Stimulated activated CD8-positive, alpha-beta memory T cell treated with anti-CD3 and anti-CD28 coated beads, Interleukin-7, amount 100 ng/mL, for 48 hours (primary cell): ENCODE measurements at regions not wholly inside any gene's neighbourhood (a gene's known extent, or its start where the extent isn't known, plus 50 kb on each side); places are given as distances from the start of the nearest gene placed in this dataset.
"Not testable (repeated sequence)": the region's sequence is repeated elsewhere in the genome, so short reads cannot be mapped to it uniquely, and the experiment has no call there.

ENCODE experiments used
- DNase-seq, 2 donors: peaks; one replicate each; pipeline ENCODE4 v3.0.0-alpha.2; 2020; ENCODE audit warnings: low read depth in 1 of 2; ENCODE audit errors: extremely low read depth in 1 of 2

DNA sequence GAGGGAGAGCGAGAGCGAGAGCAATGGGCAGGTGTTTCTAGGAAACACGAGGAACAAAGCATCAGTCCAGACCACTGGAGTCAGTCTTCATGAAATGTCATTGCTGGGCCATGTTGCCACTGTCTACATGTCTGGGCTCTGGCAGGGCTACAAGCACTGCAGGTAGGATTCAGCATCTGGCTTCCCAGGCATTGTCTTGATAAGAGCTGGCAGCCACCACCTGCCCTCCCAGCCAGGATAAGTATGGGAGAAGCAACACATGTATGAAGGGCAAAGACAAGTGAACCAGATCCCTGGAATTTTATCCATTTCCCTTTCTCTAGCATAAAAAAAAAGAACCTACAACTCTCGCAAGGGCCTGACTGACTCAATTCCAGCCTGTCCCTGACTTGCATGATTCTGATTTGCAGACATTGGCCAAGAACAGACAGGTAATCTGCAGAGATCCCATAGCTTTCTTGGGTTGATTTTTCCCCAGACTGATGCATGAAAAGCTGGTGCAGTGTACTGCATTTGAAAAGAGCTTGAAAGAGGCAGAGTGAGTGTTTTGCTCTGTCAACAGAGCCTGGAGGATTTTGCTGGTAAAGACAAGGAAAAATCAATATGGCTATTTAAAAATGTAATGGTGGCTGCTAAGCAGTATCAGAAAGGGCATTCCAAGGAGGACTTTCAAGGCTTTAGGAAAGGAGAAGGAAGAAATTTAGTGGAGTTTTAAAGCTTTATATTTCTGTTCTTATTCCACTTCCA is 157.2 kb upstream of the MYRIP start:
- DNase-seq, result no peak

DNA sequence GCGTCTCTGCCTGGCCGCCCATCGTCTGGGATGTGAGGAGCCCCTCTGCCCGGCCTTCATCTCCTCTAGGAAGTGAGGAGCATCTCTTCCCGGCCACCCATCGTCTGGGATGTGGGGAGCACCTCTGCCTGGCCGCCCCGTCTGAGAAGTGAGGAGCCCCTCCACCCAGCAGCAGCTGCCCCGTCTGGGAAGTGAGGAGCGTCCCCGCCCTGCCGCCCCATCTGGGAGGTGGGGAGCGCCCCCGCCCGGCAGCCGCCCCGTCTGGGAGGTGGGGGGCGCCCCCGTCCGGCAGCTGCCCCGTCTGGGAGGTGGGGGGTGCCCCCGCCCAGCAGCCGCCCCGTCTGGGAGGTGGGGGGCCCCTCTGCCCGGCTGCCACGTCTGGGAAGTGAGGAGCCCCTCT is 153.7 kb upstream of the MYRIP start:
- DNase-seq, result not testable (repeated sequence)

DNA sequence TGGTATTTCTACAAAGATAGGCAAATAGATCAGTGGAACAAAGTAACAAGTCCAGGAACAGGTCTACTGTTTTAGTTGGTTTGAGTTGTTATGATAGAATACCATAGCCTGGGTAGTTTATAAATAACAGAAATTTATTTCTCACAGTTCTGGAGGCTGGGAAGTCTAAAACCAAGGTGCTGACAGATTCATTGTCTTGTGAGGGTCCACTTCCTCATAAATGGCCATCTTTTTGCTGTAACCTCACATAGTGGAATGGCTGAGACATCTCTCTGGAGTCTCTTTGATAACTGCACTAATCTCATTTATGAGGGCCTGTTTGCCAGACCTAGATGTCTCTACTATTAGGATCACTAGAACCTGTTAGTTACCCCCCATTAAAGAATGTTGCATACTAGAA is 152.3 kb upstream of the MYRIP start:
- DNase-seq, result no peak

DNA sequence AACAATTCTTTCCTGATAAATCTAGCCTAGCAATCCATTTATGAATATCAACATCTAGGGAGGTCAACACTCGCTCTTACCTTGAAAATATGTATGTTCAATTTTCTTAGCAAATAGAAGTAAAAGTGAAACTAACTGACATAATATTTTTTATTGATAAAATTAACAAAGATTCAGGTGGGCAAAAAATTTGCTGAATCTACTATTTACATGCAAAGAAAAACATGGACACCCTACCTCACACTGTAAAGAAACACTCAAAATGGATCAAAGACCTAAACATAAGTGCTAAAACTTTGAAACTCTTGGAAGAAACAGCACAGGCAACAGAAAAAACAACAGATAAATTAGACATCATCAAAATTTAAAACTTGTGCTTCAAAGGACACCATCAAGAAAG is 151.6 kb upstream of the MYRIP start:
- no peak for DNase-seq

DNA sequence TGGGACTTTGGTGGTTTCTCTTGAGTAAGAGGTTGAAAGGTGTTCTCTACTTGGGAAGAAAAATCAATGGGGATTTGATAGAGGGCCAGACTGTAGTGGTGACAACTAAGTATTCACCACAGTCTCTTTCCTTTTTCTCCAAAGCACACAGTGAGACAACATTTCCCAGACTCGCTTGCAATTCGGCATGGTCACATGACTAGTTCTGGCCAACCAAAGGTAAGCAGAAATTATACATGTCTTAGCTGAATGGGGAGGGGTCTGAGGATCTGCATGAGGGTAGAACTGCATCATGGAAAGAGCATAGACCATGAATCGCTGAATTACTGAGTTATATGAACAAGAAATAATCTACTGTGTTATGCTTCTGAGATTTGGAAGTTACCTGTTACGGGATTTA is 144.5 kb upstream of the MYRIP start:
- DNase-seq, result no peak

DNA sequence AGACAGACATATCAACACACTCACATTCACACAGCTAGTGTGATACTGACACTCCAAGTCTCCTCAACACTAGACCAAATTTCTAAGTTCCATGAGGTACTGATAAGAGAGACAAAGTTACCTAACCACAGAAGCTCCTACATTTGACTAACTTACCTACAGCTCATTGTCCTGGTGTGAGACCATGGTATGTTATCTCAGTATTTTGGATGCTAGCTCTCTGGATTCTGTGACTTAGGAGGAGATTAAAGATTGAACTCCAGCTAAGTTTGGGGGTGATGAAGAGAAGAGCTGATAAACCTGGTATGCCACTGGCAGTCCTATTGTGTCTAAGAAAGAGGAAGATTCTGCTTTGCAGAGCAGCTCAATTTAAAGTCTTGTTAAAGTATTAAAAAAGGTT is 144.0 kb upstream of the MYRIP start:
- DNase-seq, result no peak

DNA sequence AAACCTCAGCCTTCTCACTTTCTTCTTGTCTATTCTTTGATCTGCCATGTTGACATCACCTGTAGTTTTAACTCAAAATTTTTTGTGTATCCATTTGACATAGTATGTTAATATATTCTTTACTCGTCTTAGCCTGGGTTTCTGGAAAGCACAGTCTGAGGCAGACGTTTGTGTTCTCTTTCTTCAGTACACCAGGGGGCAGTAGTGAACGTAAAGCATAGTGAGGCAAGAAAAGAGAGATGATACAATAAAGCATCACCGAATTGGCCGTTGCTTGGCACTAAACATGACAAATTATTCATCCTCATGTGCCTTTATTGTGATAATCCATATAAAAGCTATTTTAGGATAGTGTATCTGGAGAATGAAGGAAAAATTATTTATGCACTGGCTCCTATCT is 141.0 kb upstream of the MYRIP start:
- DNase-seq, result no peak

DNA sequence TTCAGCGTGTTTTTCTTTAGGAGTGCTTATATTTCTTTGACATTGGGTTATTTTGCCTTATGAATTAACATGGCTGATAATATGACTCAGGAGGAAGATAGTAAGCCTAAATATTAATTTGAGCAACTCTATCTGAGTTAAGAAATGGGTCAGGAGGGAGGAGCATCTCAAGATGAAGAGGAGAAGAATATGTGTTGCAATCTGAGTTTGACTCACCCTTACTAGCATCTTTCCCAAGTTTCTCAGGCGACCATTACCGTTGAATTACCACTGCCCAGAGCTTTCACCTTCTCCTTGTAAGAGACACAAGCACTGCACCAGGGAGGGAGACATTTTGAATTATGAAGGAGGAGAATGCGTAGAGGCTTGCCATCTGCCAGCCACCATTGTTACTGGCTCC is 138.3 kb upstream of the MYRIP start:
- DNase-seq, result no peak

DNA sequence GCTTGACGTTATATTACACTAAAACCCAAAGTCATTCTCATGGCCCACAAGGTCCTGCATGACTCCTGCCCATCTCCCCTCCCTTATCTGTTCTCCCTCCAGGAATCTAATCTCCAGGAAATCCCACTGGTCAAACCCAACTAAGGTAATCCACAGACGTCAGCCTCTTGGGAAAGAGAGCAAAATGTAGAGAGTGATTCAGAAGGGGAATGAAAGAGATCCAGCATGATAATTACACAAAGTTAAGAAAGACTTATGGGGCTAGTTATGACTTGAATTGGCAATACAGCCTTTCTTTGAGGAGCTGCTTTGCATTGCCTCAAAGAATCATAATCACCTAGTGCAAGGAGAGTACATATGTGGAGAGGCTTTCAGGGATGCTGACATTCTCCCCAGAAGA is 137.8 kb upstream of the MYRIP start:
- DNase-seq, result no peak

DNA sequence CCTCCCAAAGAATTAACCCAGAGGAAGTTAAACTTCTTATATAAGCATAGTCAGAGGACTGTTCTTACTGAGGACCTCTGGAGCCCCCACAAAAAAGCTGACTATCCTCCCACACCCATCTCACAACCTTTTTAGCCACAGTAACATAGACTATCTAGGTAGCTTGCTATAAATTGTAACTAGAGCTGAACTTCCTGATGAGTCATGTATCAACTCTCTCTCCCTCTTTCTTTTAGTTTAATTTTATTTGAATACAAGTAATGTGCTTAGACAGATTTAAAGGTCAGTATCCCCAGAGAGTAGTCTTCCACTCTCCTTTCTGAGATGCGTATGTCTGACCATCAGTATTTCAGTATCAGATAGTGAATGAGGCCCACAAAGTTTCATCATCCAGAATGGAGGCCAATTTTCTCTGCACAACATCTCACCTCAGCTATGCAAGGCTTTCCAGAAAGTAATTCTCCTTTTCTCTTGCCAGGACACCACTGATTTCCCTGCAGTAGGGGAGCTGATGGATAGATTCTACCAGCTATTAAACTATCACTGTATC is 104.0 kb upstream of the MYRIP start:
- DNase-seq, result no peak

DNA sequence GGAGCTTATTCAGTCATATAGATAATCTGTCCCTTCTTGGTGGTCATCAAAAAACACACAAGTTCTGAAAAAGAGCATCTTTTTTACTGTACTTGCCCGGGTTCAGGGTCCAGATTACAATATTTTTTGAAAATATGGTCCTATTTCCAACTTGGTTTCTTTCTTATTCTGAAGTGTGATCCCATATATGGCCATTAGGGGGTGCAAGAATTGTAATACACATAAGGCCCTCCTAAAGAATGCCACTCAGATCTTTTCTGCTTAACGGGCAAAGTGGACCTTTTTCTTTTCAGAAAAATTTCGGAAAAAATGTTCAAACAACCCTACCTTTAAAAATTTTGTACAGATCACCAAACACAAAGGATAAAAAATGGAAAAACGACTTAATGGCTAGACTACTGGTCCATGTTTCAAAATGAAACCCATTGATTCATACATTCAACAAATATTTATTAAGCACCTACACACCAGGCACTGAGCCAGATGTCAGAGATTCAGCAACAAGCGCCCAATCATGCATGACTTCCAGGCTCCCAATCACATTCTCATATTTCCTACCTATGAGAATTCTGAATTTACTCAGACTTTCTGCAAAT is 102.0 kb upstream of the MYRIP start:
- DNase-seq, result no peak

DNA sequence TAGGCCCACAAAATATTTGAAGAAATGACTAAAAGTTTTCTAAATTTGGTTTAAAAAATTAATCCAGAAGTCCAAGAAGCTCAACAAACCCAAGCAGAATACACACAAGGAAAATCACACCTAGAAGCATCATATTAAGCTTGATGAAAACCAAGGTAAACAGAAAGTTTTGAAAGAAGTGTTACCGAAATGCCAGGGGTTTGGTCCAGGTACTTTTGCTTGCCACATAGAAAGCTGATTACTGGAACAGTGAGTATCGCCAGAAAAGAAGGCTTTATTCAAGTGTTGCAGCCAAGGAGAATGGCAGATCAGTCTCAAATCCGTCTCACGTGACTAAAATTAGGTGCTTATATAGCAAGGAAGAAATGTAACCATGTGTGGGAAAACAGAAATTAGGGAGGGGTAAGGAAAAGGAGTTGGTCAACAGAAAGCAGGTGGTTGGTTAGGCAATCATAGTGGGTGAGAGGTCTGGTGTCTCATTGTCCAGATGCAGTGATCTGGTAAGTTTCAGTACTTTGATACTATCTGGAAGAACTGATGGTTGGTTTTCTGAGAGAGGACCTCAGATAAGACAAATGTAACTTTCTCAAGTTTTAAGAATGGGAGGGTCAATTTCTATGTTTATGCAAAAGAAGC is 96.9 kb upstream of the MYRIP start:
- no peak for DNase-seq

DNA sequence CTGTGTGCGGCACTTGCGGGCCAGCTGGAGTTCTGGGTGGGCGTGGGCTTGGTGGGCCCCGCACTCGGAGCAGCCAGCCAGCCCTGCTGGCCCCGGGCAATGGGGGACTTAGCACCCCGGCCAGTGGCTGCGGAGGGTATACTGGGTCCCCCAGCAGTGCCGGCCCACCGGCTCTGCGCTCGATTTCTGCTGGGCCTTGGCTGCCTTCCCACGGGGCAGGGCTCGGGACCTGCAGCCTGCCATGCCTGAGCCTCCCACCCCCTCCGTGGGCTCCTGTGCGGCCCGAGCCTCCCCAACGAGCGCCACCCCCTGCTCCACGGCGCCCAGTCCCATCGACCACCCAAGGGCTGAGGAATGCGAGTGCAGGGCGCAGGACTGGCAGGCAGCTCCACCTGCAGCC is 96.1 kb upstream of the MYRIP start:
- DNase-seq, result not testable (repeated sequence)

DNA sequence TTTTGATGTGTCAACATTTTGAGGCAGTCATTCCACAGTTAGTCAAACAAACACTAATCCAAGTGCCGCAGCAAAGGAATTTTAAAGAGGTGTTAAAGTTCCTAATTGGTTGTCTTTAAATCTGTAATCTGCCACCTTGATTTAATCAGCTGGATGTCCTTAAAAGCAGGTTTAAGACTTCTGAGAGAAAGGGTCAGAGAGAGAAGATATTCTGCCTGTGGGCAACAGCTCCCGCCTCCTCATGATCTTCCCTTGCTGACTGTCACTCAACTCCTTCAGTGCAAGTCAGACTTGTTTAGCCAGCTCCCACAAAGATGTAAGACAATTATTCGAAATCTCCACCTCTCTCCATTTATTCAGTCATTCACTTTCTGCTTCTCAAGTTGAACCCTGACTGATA is 92.6 kb upstream of the MYRIP start:
- no peak for DNase-seq

DNA sequence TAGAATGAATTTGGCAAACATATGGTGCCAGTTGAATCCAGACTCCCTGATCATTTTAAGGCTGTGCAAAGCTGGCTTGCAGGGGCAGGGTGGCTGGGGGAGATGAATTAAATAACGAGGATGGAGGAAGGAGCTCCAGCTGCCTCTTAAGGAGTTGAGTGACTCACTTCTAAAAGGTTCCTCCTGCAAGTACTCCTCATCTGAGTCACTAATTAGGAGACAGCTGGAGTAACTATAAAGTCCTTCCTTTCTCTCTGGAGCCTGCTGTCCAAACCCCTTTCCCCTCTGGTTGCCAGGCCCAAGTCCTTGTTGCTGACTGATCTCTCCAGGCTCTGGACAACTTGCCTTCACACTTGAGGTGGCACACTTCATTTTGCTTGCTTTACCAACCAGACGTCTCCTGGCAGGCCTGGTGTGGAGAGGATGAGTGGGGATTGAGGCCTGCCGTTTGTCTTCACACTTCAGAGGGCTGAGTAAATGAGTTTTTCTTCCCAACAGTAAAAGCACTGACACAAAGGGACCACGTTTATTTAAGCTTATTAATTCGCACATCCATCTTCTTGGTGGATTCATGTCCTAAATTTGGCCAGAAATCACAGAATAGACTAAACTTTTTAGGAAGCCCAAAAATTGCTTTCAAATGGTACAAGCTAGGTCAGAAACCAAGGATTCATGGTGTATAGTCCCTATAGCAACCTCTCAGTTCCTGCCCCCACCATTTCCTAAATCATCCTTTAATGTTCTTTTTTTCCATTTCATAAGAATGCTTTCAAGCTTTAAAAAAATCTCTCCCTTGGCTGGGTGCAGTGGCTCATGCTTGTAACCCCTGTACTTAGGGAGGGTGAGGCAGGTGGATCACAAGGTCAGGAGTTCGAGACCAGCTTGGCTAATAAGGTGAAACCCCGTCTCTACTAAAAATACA is 90.5 kb upstream of the MYRIP start:
- DNase-seq, result no peak

DNA sequence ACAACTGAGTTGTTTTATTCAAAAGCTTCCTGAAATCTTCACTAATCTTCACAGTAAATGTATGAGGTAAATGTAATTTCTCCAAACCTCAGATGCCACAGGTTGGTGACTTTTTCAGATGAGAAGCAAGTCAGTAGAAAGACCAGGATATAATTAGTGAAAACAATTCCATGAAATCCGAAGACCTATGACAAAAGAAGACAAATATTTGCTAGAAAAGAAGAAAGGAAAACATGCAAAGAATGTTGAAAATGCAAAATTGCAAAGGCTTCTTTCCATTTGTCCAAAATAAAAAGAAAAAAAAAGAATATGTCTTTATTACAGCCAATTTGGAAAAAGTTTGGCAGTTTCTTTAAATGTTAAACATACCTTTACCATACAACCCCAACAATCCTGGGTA is 88.3 kb upstream of the MYRIP start:
- DNase-seq, result no peak

DNA sequence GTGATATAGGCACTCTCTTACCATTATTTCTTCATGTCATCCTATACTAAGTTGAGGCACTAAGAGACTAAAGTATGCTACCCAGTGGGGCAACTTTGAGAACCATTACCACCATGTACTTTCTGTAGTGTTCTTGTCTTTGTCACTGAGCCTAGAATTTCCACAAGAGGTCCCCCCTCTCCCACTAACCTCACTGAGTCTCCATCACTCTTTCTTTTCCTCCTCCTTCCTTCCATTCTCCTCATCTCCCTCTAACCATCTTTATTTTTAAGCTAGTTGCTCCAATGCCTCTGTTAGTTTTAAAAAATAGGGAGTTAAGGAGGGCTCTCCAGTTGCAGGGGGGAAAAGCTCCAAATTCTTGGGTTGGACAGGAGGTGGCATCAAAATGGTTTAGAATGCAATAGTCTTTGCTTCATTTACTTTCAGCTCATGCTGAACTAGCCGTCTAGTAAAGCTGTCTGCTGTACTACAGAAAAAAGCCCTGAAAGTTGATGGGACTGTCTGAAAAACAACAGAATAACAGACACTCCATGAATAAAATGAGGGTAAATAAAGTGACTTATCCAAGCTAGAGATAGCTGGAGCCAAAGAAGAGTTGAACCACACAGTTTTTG is 85.1 kb upstream of the MYRIP start:
- no peak for DNase-seq

DNA sequence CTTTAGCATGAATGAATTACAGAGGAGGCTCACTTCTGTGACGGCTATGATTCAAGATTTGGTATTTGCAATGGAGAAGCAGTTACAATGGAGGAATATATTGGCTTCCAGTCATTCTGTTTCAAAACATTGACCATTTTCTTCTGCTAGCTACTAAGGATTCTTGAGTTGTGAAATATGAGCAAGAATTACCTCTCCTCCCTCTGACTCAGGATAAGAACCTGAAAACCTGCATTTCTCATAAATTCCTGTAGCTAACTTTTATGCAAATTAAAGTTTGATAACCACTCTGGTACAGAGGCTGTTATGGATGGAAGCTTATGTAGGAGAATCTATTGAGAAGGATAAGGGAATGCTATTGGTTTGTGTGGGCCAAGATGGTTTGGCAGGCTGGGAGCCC is 84.1 kb upstream of the MYRIP start:
- DNase-seq, result no peak

DNA sequence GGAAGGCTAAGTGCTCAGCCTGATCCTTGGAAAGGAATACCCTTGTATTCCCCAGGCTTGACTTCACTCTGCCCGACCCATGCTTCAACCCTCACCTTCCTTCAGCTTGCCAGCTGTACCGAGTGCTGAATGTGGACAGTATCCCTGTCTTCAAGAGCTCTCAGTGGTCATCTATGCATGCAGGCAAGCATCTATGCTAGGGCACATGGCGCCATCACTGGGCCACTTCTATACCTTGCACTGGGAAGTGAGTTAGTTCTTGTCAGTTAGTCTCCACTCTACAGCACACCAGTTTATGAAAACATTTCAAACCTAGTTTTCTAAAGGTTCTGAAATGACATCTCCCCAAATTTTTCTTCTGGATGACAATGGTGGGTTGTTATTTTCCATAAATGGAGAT is 82.0 kb upstream of the MYRIP start:
- DNase-seq, result no peak

DNA sequence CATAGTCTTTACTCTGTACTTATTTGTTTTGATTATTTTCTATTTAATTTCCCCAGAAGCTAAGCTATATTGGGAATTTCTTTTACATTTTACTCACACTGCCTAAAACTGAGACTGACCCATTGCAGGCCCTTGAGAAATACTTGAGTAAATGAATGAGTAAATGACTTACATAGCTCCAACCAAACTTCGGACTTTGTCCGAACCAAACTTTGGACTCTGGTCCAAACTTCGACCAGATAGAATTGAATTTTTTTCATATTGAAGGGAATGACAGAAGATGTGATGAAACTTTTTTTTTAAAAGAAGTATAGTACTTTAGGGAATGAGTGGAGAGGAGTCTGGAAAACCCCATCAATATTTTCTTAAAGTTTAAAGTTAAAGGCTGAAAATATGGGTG is 75.6 kb upstream of the MYRIP start:
- DNase-seq, result no peak

DNA sequence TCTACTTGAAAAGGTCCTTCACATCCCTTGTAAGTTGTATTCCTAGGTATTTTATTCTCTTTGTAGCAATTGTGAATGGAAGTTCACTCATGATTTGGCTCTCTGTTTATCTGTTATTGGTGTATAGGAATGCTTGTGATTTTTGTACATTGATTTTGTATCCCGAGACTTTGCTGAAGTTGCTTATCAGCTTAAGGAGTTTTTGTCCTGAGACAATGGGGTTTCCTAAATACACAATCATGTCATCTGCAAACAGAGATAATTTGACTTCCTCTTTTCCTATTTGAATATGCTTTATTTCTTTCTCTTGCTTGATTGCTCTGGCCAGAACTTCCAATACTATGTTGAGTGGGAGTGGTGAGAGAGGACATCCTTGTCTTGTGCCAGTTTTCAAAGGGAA is 69.8 kb upstream of the MYRIP start:
- DNase-seq, result not testable (repeated sequence)
